ENCODE measurements at regions not wholly inside any gene's neighbourhood (a gene's known extent, or its start where the extent isn't known, plus 50 kb on each side); places are given as distances from the start of the nearest gene placed in this dataset.

DNA sequence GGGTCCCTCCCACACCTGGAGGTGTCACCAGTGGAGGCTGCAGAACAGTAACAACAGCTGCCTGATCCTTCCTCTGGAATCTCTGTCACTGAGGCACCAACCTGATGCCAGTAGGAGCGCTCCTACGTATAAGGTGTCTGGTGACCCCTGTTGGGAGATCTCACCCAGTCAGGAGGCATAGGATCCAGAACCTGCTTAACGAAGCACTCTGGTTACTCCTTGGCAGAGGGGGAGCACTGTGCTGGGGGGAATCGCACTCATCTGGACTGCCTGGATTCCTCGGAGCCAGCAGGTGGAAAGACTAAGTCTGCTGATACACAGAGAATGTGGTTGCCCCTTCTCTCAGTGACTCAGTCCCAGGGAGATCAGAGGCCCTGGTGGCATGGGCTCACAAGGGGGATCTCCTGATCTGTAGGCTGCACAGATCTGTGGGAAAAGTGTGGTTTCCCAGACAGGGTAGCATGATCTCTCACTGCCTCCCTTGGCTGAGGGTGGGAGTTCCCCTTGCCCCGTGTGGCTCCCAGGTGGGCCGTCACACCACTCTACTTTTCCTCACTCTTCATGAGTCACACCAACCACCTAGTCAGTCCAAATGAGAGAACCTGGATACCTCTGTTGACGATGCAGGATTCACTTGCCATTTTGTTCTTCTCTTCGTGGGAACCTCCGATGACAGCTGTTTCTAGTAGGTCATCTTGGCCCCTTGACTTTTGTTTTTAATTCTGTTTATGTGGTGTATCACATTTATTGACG is 305.9 kb downstream of the IDS start:
- TF ChIP-seq, protein P1, sequence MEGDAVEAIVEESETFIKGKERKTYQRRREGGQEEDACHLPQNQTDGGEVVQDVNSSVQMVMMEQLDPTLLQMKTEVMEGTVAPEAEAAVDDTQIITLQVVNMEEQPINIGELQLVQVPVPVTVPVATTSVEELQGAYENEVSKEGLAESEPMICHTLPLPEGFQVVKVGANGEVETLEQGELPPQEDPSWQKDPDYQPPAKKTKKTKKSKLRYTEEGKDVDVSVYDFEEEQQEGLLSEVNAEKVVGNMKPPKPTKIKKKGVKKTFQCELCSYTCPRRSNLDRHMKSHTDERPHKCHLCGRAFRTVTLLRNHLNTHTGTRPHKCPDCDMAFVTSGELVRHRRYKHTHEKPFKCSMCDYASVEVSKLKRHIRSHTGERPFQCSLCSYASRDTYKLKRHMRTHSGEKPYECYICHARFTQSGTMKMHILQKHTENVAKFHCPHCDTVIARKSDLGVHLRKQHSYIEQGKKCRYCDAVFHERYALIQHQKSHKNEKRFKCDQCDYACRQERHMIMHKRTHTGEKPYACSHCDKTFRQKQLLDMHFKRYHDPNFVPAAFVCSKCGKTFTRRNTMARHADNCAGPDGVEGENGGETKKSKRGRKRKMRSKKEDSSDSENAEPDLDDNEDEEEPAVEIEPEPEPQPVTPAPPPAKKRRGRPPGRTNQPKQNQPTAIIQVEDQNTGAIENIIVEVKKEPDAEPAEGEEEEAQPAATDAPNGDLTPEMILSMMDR (IDR thresholded peaks at IDR 0.05): no peak
- no peak for TF ChIP-seq POLR2A (IDR thresholded peaks at IDR 0.05)
